GM12891 (cell line): ENCODE measurements at regions not wholly inside any gene's neighbourhood (a gene's known extent, or its start where the extent isn't known, plus 50 kb on each side); places are given as distances from the start of the nearest gene placed in this dataset.

Experiments used
- DNase-seq: peaks from one replicate; pipeline ENCODE4 v3.0.0; 2011; ENCODE audit warnings: low spot score; ENCODE audit not compliant: insufficient read length
- FAIRE-seq: peaks from 2 replicates; lab custom pipeline; 2011; peaks lifted over from hg19 to GRCh38; lab: Jason Lieb, UNC
- PAX5 ChIP-seq: IDR thresholded peaks from 2 replicates; pipeline ENCODE4 v1.6.1; 2011; ENCODE audit warnings: low read length, moderate library complexity, mild to moderate bottlenecking; ENCODE audit not compliant: insufficient read depth, severe bottlenecking
- POLR2A ChIP-seq: IDR thresholded peaks from 2 replicates; pipeline ENCODE4 v1.6.1; 2011; ENCODE audit warnings: low read depth, low read length, control low read depth
- POLR2AphosphoS5 ChIP-seq: IDR thresholded peaks from 2 replicates; pipeline ENCODE4 v1.6.1; 2011; ENCODE audit warnings: low read depth, low read length, control low read depth
- POU2F2 ChIP-seq: IDR thresholded peaks from 2 replicates; pipeline ENCODE4 v1.6.1; 2011; ENCODE audit warnings: low read depth, mild to moderate bottlenecking, control low read depth, low read length, moderate library complexity
- SPI1 ChIP-seq: IDR thresholded peaks from 2 replicates; pipeline ENCODE4 v1.6.1; 2011; ENCODE audit warnings: low read depth, low read length, control low read depth
- TAF1 ChIP-seq: IDR thresholded peaks from 2 replicates; pipeline ENCODE4 v1.6.1; 2011; ENCODE audit warnings: low read depth, low read length, control low read depth

DNA sequence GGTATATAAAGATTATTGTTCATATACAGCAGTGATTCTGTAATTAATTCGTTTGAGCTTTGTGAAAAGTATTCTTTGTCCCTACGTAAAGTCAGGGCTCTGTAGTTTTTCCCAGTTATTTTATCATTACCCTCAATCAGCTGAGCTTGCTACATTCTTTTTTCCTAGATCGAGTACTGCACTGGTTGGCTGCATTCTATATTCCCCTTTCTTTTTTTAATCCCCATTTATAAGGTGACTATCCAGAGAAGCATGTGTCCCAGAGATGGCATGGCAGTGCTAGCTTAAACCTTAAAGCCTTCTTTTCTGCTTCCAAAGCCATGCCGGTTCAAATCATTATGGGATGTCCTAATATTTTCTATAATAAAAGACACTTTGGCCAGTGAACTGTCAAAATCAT is 230.1 kb upstream of the CELF2 start:
- TF ChIP-seq POLR2A (no peak), SPI1 (no peak), POLR2AphosphoS5 (no peak)
- DNase-seq, result no peak
- no peak for FAIRE-seq

DNA sequence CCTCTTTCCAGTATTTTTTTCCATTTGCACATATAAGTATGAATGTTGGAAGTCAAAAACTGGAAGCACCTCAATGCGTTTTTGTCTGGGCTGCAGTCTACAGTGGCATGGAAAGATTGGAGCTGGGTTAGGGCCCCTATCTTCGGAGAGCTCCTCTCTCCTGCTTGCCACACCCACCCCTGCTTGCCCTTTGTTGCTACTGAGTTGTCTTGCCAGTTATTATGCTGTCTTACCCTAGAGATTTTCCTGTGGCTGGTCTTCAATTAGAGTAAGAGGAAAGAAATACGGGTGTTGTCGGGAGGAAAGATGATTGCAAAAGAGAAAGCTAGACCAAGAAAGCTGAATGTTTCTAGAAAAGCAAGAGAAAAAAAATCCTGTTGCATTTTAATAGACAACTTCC is 228.9 kb upstream of the CELF2 start:
- DNase-seq (no peak), FAIRE-seq (no peak)
- TF ChIP-seq PAX5 (no peak), TAF1 (no peak), POLR2A (no peak), POLR2AphosphoS5 (no peak), SPI1 (no peak), POU2F2 (no peak)

DNA sequence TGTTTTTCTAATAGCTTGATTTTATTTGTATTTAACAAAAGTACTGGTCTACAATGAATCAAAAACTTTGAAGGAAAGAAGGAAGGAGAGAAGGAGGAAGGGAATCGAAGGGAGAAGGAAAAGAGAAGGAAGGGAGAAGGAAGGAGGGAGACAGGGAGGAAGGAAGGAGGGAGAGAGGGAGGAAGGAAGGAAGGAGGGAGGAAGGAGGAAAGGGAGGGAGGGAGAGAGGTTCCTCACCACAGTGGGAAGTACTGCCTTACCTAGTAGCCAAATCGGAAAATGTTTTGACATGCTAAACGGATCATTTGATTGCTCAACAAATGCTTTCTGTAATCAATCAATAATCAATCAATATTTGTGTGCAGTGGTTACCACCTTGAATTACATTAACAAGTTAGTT is 225.8 kb upstream of the CELF2 start:
- FAIRE-seq, result no peak
- no peak for DNase-seq
- TF ChIP-seq POLR2A, result no peak
- TF ChIP-seq PAX5, result no peak
- TF ChIP-seq SPI1, result no peak
- TF ChIP-seq POLR2AphosphoS5, result no peak
- no peak for TF ChIP-seq POU2F2
- TF ChIP-seq TAF1, result no peak

DNA sequence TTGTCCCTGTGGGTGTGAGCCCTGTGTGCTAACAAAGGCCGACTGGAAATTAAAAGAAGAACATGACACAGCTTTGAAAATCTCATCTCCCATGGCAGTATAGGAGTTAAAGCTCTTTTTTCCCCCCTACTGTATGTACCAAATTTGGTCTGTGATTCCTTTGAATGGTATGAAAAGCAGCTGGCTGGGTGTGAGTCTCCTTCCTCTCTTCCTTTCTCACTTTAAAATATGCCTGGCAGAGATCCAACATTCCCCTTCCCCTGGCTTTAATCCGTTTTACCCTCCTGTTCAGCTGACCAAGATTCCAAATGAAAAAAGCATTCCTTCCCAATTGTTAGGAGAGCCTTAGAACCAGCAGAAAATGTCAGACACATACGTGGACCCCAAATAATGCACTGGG is 225.0 kb upstream of the CELF2 start:
- FAIRE-seq (no peak), DNase-seq (no peak)
- TF ChIP-seq TAF1 (no peak), SPI1 (no peak), POLR2AphosphoS5 (no peak), POLR2A (no peak), POU2F2 (no peak), PAX5 (no peak)

DNA sequence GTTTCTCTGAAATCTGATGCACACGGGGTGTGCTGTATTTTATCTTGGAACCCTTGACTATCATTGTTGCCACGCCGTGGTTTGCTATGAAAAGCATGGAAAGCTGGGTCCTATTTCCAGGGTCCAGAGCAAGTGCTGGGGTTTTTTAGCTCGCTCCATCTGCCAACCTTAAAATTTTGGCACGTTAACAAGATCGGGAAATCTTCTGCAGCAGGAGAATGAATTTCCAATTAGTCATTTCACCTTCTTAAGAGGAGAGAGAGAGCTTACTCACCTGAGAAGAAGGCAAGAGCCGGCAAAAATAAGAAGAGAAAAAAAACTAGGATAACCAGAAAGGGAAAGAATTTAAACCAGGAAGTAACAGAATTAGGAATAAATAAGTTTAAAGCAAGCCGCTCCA is 223.6 kb upstream of the CELF2 start:
- FAIRE-seq (no peak), DNase-seq (no peak)
- TF ChIP-seq POU2F2 (no peak), PAX5 (no peak), POLR2A (no peak), TAF1 (no peak), SPI1 (no peak), POLR2AphosphoS5 (no peak)

DNA sequence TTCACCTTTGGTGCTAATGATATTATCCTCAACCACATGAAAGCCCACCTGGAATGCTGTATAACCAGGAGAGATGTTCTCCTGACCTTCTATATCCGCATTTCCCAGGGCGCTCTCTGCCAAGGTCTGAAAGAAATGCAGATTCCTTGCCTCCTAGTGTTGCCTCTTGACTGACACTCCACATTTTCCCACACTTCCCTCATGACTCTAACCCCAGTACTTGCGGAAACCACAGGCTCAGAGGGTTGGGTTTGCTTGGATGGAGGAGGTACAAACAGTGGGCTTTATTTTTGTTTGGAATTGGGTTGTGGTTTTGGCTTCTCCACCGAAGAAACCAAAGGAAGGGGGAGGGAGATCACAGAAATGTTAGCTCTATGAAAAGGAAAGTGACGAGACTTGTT is 222.9 kb upstream of the CELF2 start:
- DNase-seq (no peak), FAIRE-seq (no peak)
- no peak for TF ChIP-seq PAX5
- TF ChIP-seq POLR2AphosphoS5, result no peak
- TF ChIP-seq SPI1, result no peak
- no peak for TF ChIP-seq POU2F2
- no peak for TF ChIP-seq TAF1
- TF ChIP-seq POLR2A, result no peak

DNA sequence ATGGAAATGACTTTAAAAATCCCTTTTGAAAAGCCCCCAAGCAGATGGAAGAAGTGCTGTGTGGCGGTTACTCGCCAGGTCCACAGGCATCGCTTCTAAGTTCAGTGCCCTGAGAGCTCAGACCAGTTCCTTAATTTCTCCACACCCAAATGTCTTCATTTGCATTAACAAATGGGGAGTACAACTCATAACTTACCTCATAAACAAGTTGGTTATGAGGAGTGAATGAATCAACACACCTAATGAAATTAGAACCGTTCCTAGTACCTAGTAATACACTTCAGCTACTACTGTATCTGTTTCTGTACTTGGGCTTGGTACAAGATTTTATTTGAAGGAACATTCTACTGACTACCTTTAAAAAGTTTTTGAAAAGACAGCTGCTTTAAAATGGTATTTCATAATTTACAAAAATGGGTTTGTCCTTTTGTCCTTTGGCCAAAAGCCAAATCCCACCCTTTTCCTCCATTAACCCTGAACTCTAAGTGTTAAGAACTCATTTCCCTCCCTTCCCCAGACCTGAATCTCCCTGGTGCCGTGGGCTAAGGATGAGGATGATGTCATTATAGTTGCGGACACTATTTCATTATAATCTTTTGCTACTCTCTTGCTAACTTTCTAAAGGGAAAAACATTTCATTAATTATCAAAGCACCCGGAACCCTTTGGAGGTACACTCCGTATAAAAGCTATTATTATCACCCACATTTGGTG is 221.5 kb upstream of the CELF2 start:
- TF ChIP-seq PAX5 (no peak), TAF1 (no peak), POU2F2 (no peak), SPI1 (no peak), POLR2A (no peak), POLR2AphosphoS5 (no peak)
- FAIRE-seq (no peak), DNase-seq (no peak)

DNA sequence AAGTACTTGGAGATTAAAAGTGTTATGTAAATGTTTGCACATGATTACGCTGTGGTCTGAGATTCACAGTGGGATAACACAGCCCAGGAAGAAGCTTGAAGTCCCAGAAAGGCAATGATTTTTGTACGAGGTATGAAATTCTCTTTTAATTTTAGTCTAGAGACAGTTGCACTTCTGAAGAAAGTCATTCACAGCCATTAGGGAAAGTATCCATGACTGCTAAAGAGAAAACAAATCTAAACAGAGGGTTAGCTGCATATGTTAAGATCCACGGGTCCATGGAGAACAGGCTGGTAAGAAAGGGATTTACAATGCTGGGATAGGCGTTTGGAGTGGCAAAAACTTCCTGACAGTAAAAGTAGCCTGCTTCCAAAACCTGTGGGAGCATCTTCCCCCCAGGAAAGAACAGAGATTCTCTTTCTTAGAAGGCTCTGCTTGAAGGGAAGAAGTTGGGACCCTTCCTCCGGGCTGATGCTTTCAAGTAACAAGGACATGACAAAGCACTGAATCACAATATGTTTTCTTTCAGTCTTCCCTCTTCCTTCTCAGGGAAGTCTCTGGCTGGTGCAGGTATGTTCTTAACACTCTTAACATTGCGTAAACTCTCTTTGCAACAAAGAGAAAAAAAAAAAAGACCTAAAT is 220.8 kb upstream of the CELF2 start:
- FAIRE-seq (no peak), DNase-seq (no peak)
- TF ChIP-seq POU2F2, result no peak
- TF ChIP-seq POLR2AphosphoS5, result no peak
- TF ChIP-seq SPI1, result no peak
- TF ChIP-seq POLR2A, result no peak
- no peak for TF ChIP-seq PAX5
- TF ChIP-seq TAF1, result no peak

DNA sequence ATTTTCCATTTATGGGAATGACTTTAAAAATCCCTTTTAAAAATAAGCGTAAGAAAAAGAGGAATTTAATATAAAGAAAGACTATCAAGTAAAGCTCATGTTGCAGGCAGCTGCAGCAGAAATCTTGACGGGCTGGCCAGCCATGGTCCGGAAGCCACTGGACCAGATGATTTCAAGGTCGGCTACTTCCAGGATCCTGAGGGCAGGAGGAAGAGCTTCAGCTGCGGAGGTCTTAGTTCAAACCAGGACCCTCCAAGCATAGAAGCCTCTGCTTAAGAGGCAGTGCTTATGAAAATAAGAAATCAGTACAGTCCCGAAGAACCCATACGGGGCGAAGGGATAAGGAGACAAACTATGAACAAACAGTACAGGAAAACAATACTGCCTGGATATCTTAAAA is 220.2 kb upstream of the CELF2 start:
- DNase-seq, result no peak
- FAIRE-seq, result no peak
- TF ChIP-seq TAF1, result no peak
- TF ChIP-seq PAX5, result no peak
- no peak for TF ChIP-seq POLR2AphosphoS5
- no peak for TF ChIP-seq SPI1
- no peak for TF ChIP-seq POU2F2
- no peak for TF ChIP-seq POLR2A
